GM12874 (cell line): ENCODE measurements at regions not wholly inside any gene's neighbourhood (a gene's known extent, or its start where the extent isn't known, plus 50 kb on each side); places are given as distances from the start of the nearest gene placed in this dataset.

Experiments used
- TF ChIP-seq, protein P1 (sequence below): IDR thresholded peaks from 2 replicates; pipeline ENCODE4 v1.5.1; 2011; ENCODE audit warnings: low read depth, mild to moderate bottlenecking, control low read depth, low read length, moderate library complexity; ENCODE audit not compliant: insufficient read depth

DNA sequence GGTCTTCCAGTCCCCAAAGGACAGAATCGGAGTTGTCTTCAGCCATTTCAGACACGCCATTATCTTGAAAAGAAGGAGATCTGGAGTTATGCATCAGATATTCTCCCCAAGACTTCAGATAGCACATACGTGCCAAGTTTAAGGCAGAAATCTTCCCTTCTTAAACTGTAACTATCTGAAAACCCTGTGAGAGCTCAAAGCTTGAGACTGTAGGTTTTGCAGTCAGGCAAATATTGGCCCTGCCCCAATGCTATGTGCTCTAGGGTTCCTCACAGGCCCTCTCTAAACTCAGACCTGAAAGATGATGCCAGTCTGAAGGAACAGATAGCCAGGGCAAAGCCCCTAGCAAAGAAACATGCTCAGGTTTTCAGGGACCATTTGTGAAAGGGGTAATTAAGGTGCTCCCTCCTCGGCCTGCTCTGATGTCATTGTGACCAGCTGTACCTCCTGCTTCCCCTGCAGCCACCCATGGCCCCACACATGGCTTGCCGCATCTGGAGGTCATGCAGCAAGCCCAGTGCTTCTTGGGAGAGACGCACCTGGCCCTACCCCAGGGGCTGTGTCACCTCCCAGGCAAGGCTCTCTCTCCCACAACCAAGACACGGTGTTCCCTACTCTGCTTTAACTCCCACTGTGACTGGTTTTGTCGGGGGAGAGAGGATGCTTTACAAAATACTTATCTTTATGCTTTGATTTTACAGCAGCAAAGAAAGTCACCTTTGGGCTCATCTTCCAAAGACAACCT is 53.4 kb upstream of the POMGNT2 start:
- TF ChIP-seq, protein P1, sequence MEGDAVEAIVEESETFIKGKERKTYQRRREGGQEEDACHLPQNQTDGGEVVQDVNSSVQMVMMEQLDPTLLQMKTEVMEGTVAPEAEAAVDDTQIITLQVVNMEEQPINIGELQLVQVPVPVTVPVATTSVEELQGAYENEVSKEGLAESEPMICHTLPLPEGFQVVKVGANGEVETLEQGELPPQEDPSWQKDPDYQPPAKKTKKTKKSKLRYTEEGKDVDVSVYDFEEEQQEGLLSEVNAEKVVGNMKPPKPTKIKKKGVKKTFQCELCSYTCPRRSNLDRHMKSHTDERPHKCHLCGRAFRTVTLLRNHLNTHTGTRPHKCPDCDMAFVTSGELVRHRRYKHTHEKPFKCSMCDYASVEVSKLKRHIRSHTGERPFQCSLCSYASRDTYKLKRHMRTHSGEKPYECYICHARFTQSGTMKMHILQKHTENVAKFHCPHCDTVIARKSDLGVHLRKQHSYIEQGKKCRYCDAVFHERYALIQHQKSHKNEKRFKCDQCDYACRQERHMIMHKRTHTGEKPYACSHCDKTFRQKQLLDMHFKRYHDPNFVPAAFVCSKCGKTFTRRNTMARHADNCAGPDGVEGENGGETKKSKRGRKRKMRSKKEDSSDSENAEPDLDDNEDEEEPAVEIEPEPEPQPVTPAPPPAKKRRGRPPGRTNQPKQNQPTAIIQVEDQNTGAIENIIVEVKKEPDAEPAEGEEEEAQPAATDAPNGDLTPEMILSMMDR: no peak

DNA sequence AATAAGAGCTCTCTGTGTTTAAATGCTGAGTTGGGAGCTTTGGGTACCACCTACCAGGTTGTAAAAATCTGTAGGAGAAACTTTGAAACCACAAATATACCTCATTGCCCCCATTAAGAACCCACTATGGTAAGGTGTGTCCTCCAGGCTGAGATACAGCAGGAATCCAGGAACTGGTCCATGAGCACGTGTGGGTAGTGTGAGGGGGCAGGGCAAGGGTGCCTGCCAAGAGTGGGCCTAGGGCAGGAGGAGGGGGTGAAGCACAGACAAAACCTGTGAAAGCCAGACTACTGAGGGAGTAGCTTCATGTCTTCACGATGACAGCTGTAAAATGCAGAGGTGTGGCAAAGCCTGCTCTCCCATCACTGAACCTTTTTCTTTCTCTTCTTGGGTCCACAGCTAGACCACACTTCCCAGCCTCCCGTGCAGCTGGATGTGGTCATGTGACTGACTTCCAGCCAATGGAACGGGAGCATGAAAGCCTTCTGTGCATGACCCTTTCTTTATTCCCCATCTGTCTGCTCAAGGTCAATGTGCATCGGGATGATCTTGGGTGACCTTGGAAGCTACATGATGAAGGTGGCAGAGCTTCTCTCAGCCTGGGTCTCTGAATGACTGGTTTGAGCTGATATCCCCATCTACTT is 51.1 kb upstream of the POMGNT2 start:
- TF ChIP-seq, protein P1: no peak

DNA sequence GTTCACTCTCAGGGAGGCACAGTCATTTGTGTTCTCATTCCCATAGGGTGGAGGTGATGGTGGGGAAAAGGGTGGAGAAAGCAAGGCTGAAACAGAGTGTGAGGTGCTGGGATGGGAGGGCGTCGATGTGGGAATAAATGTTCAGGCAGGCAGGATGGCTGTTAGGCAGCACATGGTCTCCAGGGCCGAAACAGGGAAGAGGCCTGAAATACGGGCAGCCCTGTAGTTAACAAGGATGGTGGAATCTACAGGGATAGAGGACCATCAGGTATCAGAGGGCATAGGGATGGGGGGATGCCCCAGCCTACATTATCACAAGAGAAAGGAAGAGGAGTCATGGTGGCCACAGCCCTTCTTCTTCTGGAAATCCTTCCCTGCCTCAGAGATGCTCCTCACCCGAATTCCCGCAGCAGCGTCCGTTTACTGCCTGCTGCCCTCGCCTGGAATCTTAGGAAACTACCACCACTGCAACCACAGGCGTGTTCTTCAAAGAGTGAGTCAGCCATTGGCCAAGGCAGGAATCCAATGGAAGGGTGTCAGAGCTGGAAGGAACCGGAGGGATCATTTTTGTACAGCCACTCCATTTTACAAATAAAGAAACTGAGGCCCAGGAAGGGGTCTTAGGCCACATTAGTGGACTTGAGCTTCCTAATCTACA is 49.7 kb upstream of the POMGNT2 start:
- TF ChIP-seq, protein P1: no peak
